RPMI8226 (cell line): ENCODE measurements at regions not wholly inside any gene's neighbourhood (a gene's known extent, or its start where the extent isn't known, plus 50 kb on each side); places are given as distances from the start of the nearest gene placed in this dataset.

Experiments used
- DNase-seq: peaks from one replicate; pipeline ENCODE4 v3.0.0-alpha.2; 2015

DNA sequence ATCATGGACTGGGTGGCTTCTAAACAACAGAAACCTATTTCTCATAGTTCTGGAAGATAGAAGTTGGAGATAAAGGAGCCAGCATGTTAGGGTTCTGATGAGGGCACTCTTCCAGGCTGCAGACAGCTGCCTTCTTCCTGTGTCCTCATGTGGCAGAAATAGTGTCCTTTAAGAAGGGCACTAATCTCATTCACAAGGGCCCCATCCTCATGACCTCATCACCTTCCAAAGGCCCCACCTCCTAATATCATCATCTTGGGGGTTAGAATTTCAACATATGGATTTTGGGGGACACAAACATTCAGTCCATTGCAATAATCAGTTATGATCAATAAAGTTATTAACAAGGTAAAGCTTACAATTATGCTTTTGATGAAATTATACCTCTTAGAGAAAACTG is 130.8 kb upstream of the SLC22A23 start:
- no peak for DNase-seq

DNA sequence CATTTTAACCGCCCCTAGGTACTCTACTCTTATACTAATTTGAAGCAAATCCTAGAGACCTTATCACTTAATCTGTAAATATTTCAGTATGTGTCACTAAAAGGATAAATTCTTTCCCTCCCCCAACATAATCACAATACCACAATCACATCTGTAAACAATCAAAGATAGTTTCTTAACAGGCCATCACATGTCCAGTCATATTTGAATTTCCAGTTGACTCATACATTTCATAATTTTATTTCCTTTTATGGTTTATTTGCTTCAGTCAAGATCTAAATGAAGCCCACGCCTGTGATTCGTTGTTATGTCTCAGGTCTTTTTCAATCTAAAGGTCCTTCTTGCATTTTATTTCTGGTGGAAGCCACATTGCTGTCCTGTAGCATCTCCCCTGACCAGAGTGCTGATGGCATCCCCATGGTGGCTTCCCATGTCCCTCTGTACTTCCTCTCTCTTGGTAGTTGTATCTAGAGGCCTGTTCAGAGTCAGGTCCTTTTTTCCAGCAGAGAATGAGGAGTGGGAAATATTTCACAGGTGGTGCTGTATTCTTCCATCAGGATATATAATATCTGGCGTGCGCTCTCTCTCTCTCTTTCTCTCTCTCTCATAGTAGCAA is 128.6 kb upstream of the SLC22A23 start:
- DNase-seq, result no peak

- DNase-seq, result no peak
Measured at GRCh38 chr6:3584606-3585005, 127.8 kb upstream of the SLC22A23 start.

GRCh38 chr6:3581469-3581868 is 124.6 kb upstream of the SLC22A23 start:
- no peak for DNase-seq

- DNase-seq, result no peak
Measured at GRCh38 chr6:3579652-3580175, 122.9 kb upstream of the SLC22A23 start.

DNA sequence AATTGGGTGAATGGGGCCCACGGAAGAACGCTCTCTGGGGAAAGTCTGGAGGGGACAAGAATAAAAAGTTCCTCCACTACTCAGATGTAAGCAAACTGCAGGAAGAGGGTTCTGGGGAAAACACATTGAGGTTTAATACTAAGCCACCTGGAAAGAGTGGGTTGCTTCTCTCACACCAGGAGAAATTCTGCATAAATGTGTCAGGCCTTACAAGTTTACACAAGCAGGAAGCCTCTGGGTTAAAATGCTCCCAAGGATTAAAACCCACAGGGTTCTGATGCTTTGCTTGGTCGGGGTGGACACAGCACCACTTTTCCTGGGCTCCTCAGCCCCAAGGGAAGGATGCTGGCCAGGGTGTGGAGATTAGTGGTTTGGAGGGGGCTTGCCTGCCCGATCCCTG is 122.1 kb upstream of the SLC22A23 start:
- DNase-seq, result no peak

DNA sequence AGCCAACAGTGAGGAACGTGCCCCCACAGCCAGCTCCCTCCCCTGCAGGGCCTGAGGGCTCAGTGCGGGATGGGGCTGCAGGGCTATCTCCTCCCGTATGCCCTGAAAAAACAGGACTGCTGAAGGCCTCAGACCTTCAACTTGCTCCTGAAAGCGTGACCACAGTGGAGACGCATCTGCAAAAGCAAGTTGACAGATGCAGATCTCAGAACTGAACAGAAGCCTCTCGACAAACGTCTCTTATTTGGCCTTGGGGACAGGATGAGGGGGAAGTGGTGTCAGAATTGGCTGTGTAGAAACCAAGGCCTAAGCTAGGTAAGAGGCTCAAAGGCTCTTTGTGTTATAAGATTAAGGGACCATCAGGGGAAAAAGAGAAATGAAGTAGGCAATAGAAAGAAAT is 120.7 kb upstream of the SLC22A23 start:
- DNase-seq, result no peak

GRCh38 chr6:3575701-3576100 is 118.9 kb upstream of the SLC22A23 start:
- DNase-seq, result no peak

DNA sequence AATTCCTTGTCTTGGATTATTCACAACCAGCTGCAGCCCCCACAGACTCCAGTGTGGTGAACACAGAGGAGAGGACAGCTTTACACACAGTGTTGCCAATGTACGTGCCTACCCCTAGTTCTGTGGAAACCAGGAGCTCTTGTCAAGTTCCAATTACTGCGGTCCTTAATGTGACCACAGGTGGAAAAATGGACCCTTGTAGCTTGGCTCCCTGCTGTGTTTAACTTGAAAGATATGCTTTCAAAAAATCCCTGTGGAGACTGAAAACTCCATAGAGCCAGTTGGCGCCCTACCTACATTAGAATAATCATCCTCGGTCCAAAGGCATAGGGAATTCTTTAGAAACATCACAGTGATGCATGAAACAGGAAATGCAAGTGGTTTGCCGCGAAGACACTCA is 118.3 kb upstream of the SLC22A23 start:
- no peak for DNase-seq

GRCh38 chr6:3573670-3574069 is 116.8 kb upstream of the SLC22A23 start:
- no peak for DNase-seq

GRCh38 chr6:3571836-3572235 is 115.0 kb upstream of the SLC22A23 start:
- no peak for DNase-seq

GRCh38 chr6:3571250-3571681 is 114.4 kb upstream of the SLC22A23 start:
- no peak for DNase-seq

DNA sequence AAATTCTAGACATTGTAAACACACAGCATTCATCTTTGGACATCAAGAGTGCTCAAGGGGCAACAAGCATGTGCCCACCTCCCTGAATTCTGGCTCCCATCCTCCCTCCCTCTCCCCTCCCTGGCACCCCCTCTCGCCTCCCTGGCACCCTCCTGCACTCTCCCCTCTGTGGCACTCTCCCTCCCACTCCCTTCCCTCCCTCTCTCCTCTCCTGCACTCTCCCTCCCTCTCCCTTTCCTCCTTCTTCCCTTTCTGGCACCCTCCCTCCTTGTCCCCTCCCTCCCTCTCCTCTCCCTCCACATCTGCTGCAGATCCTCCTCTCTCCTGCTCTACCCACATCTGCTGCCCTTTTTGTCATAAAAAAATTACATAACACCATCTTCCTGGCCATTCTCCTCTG is 113.0 kb upstream of the SLC22A23 start:
- no peak for DNase-seq

DNA sequence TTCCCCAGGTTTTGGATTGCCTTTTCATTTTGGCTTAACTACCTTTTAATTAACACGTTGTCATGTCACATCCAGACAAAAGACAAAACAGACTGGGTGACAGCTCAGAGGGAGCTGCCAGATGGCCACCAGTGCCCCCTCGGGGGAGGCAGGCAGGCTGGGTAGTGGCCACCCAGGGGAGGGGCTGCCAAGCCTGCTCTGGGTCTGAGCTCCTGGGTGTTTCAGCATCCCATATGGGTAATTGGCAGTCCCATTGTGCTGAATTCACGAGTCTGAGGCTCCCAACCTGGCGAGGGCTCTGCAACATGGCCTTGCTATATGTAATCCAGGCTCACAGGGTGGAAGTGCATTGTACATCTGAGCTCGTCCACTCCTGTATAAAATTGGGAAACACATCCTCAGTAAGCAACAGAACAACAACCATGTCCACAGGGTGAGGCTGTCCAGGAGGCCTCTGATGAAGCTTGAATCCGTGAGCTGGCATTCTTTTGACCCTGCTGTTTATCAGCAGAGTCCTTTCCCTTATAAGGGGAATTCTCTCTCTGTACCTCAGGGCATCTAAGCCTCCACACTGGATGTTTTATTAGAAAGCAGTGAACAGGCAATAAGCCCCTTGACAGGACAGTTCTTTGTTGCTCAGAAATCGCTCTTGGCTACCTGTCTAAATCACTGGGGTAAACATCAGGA is 111.7 kb upstream of the SLC22A23 start:
- DNase-seq, result no peak

GRCh38 chr6:3566812-3567211 is 110.0 kb upstream of the SLC22A23 start:
- no peak for DNase-seq

- peak; percentile 41 for DNase-seq
Measured at GRCh38 chr6:3565291-3565690, 108.4 kb upstream of the SLC22A23 start.

DNA sequence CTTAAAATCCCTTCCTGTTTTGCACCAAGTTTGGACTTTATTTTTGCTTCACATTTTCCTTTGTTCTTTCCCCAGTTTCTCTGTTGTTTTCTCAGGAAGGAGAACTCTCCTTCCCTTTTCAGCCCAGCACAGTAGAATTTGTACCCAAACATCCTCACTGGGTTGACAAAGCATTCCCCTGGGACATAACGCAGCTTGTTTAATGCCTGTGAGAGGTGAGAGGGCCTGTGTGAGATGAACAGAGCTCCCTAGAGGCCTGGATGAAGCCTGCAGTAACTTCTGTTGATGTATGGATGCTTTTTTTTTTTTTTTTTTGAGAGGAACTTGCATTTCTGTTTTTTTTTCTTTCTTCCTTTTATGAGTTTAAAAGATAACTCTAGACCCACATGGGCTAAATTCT is 104.9 kb upstream of the SLC22A23 start:
- peak; percentile 51 for DNase-seq

- no peak for DNase-seq
Measured at GRCh38 chr6:3560211-3560610, 103.4 kb upstream of the SLC22A23 start.

GRCh38 chr6:3559561-3559960 is 102.7 kb upstream of the SLC22A23 start:
- no peak for DNase-seq

DNA sequence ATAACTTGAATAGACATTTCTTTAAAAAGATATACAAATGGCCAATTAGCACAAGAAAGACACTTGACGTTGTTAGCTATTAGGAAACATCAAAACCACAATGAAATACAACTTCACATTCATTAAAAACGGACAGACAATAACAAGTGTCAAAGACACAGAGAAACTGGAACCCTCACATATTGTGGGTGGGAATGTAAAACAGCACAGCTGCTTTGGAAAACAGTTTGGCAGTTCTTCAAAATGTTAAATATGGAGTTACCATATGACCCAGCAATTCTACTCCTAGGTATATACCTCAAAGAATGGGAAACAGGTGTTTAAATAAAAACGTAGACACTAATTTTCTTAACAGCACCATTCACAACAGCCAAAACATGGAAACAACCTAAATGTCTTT is 100.5 kb upstream of the SLC22A23 start:
- DNase-seq, result no peak

- no peak for DNase-seq
Measured at GRCh38 chr6:3553254-3553653, 96.4 kb upstream of the SLC22A23 start.

- no peak for DNase-seq
Measured at GRCh38 chr6:3551716-3552511, 95.1 kb upstream of the SLC22A23 start.

- peak; percentile 78 for DNase-seq
Measured at GRCh38 chr6:3549314-3549940, 92.6 kb upstream of the SLC22A23 start.
